GM23338 (cell line): ENCODE measurements at regions not wholly inside any gene's neighbourhood (a gene's known extent, or its start where the extent isn't known, plus 50 kb on each side); places are given as distances from the start of the nearest gene placed in this dataset.

Experiments
- EZH2 ChIP-seq: fragments of 200-600 bp; sonication (generic); IDR thresholded peaks from one replicate; pipeline ENCODE4 v1.8.0; 2017; ENCODE audit warnings: antibody characterized with exemption, mild to moderate bottlenecking, low read depth; ENCODE audit not compliant: unreplicated experiment
- EZH2phosphoT487 ChIP-seq: fragments of 200-600 bp; sonication (generic); IDR thresholded peaks from one replicate; pipeline ENCODE4 v1.8.1; 2018; ENCODE audit warnings: antibody characterized with exemption; ENCODE audit not compliant: unreplicated experiment
- JUNB ChIP-seq: IDR thresholded peaks from one replicate; pipeline ENCODE4 v1.6.1; 2016; ENCODE audit warnings: antibody characterized with exemption; ENCODE audit not compliant: unreplicated experiment
- POLR2AphosphoS5 ChIP-seq: IDR thresholded peaks from 2 replicates; pipeline ENCODE4 v1.6.1; 2016; ENCODE audit warnings: antibody characterized with exemption, low read depth
- STAT1 ChIP-seq: IDR thresholded peaks from one replicate; pipeline ENCODE4 v1.6.1; 2016; ENCODE audit warnings: antibody characterized with exemption; ENCODE audit not compliant: unreplicated experiment
- TF ChIP-seq, protein P1 (sequence below), 2 experiments: fragments of 200-600 bp in 1 of 2; sonication (generic) in 1 of 2; conservative IDR thresholded peaks; 2 replicates each; pipeline versions ENCODE4 v1.5.1 to v1.6.1; 2016 to 2017; ENCODE audit warnings: antibody characterized with exemption in 2 of 2, low read depth in 2 of 2, mild to moderate bottlenecking in 2 of 2, moderate library complexity in 1 of 2
- TF ChIP-seq, protein P2 (sequence below): IDR thresholded peaks from one replicate; pipeline ENCODE4 v1.6.1; 2018; ENCODE audit warnings: antibody characterized with exemption; ENCODE audit not compliant: unreplicated experiment

DNA sequence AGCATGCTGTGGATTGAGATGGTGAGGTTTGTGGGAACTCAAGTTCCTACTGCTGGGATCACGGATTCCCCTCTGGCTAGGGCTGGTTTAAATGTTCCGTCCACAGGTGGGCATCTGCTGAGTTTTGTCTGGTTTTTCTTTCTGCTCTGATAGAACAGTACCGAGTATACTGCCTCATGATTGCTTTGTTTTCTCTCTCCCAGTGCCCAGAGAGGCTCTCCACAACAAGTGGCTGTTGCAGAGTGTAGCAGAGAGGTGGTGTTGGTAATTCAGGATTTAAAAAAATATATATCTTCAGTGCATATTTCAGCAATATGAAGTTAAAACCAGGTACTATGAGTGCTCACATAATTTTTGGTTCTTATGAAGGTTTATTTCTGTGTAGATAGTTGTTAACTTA, 213.7 kb downstream of the TEX13C start:
- no peak for TF ChIP-seq STAT1
- TF ChIP-seq, protein P1, sequence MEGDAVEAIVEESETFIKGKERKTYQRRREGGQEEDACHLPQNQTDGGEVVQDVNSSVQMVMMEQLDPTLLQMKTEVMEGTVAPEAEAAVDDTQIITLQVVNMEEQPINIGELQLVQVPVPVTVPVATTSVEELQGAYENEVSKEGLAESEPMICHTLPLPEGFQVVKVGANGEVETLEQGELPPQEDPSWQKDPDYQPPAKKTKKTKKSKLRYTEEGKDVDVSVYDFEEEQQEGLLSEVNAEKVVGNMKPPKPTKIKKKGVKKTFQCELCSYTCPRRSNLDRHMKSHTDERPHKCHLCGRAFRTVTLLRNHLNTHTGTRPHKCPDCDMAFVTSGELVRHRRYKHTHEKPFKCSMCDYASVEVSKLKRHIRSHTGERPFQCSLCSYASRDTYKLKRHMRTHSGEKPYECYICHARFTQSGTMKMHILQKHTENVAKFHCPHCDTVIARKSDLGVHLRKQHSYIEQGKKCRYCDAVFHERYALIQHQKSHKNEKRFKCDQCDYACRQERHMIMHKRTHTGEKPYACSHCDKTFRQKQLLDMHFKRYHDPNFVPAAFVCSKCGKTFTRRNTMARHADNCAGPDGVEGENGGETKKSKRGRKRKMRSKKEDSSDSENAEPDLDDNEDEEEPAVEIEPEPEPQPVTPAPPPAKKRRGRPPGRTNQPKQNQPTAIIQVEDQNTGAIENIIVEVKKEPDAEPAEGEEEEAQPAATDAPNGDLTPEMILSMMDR (conservative IDR thresholded peaks at IDR 0.05; ENCODE audit: low read depth in 2 of 2): no peak
- no peak for TF ChIP-seq POLR2AphosphoS5
- TF ChIP-seq EZH2: no peak
- no peak for TF ChIP-seq EZH2phosphoT487
- TF ChIP-seq JUNB: no peak
- TF ChIP-seq, protein P2, sequence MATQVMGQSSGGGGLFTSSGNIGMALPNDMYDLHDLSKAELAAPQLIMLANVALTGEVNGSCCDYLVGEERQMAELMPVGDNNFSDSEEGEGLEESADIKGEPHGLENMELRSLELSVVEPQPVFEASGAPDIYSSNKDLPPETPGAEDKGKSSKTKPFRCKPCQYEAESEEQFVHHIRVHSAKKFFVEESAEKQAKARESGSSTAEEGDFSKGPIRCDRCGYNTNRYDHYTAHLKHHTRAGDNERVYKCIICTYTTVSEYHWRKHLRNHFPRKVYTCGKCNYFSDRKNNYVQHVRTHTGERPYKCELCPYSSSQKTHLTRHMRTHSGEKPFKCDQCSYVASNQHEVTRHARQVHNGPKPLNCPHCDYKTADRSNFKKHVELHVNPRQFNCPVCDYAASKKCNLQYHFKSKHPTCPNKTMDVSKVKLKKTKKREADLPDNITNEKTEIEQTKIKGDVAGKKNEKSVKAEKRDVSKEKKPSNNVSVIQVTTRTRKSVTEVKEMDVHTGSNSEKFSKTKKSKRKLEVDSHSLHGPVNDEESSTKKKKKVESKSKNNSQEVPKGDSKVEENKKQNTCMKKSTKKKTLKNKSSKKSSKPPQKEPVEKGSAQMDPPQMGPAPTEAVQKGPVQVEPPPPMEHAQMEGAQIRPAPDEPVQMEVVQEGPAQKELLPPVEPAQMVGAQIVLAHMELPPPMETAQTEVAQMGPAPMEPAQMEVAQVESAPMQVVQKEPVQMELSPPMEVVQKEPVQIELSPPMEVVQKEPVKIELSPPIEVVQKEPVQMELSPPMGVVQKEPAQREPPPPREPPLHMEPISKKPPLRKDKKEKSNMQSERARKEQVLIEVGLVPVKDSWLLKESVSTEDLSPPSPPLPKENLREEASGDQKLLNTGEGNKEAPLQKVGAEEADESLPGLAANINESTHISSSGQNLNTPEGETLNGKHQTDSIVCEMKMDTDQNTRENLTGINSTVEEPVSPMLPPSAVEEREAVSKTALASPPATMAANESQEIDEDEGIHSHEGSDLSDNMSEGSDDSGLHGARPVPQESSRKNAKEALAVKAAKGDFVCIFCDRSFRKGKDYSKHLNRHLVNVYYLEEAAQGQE: no peak
